GM10266 (cell line): ENCODE measurements at regions not wholly inside any gene's neighbourhood (a gene's known extent, or its start where the extent isn't known, plus 50 kb on each side); places are given as distances from the start of the nearest gene placed in this dataset.

Source experiments
- DNase-seq: peaks from one replicate; pipeline ENCODE4 v3.0.0; 2012; ENCODE audit errors: extremely low spot score
- TF ChIP-seq, protein P1 (sequence below): IDR thresholded peaks from 2 replicates; pipeline ENCODE4 v1.5.1; 2012; ENCODE audit warnings: mild to moderate bottlenecking, low read depth; ENCODE audit not compliant: control insufficient read depth, insufficient read depth; ENCODE audit errors: missing control alignments

DNA sequence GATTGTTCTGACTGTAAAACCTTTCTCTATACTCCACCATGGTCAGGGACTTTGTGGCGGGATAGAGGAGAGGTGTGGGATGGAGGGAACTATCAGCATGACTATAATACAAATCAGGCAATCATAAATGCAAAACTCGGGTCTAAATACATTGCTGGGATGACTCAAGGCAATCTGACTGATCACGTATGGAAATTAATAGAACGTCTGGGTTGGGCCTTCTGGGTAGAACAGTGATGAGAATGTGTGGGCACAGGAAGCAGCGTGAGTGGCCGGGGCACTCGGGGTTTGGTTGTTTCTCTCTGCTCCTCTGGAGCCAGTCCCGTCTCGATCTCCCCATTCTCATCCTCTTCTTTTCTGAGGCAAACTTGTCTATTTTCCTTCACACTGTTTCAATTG lies 485.8 kb downstream of the VRK1 start:
- TF ChIP-seq, protein P1, sequence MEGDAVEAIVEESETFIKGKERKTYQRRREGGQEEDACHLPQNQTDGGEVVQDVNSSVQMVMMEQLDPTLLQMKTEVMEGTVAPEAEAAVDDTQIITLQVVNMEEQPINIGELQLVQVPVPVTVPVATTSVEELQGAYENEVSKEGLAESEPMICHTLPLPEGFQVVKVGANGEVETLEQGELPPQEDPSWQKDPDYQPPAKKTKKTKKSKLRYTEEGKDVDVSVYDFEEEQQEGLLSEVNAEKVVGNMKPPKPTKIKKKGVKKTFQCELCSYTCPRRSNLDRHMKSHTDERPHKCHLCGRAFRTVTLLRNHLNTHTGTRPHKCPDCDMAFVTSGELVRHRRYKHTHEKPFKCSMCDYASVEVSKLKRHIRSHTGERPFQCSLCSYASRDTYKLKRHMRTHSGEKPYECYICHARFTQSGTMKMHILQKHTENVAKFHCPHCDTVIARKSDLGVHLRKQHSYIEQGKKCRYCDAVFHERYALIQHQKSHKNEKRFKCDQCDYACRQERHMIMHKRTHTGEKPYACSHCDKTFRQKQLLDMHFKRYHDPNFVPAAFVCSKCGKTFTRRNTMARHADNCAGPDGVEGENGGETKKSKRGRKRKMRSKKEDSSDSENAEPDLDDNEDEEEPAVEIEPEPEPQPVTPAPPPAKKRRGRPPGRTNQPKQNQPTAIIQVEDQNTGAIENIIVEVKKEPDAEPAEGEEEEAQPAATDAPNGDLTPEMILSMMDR, result no peak
- DNase-seq, result no peak

DNA sequence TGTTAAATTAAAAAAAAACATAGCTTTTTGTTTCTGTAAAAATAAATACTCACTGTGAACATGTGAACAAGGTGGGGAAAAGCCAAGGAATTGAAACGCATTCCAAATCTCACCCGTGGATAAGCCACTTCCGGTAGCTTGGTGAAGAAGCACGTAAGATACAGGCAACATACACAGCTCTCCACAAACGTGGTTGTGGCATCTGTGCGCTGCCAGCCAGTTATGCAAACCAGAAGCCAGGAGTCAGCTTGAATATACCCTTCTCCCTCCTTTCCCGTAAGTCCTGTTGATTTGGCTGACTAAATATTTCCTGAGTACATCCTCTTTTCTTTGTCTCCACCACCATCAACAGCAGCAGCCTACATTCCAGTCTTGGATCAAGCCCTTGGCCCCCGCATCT lies 486.2 kb downstream of the VRK1 start:
- DNase-seq, result no peak
- TF ChIP-seq, protein P1, result no peak

GRCh38 chr14:97283841-97284240 lies 486.7 kb downstream of the VRK1 start:
- TF ChIP-seq, protein P1, result no peak
- DNase-seq, result no peak

DNA sequence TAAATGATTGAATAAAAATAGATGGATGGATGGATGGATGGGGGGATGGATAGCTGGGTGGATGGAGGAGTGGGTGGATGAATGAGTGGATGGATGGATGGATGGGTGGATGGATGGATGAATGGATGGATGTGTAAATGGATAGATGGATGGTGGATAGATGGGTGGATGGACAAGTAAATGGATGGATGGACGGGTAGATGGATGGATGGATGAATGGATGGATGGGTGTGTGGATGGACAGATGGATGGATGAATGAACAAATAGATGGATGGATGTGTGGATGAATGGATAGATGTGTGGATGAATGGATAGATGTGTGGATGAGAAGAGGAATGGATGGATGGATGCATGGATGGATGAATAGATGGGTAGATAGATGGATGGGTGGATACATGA lies 490.8 kb downstream of the VRK1 start:
- no peak for DNase-seq

GRCh38 chr14:97290065-97290464 lies 492.9 kb downstream of the VRK1 start:
- no peak for DNase-seq

More for the DNA sequence above, 490.8 kb downstream of the VRK1 start:
- TF ChIP-seq, protein P1, result no peak

GRCh38 chr14:97290977-97291376 lies 493.8 kb downstream of the VRK1 start:
- no peak for DNase-seq
- TF ChIP-seq, protein P1, result no peak

More at GRCh38 chr14:97290065-97290464, 492.9 kb downstream of the VRK1 start:
- TF ChIP-seq, protein P1, result no peak

DNA sequence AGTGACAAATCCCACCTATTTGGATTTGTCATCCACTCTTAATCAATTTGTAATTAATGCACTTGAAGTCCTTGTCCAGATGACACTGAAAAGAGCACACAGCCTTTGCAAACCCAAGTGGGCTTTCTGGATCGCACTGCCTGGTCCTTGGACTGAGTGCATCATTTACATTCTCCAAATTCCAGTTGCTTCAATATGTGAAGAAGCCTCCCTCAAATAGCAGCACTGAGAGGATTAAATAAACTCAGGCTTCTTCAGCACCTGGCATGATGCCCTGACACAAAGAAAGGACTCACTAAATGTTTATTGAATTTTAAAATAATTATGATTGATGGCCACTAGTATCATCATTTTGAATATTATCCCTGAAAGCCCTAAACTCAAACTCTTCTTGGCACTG lies 496.5 kb downstream of the VRK1 start:
- DNase-seq, result no peak
- TF ChIP-seq, protein P1, result no peak
